IMR-90 (cell line): ENCODE measurements at regions not wholly inside any gene's neighbourhood (a gene's known extent, or its start where the extent isn't known, plus 50 kb on each side); places are given as distances from the start of the nearest gene placed in this dataset.

Experiments
- ATAC-seq: fragments of 200-7000 bp; cut with Tn5 transposase; 2 replicates; pipeline ENCODE4 v1.9.1; 2020; ENCODE audit warnings: low read depth, mild to moderate bottlenecking, moderate library complexity
- BruUV-seq: library from RNA; stranded (reverse); fragments of 400-500 nt; replicated peaks from 2 replicates; lab custom pipeline; 2021; lab: Mats Ljungman, UMichigan
- CTCF ChIA-PET: fragments of 300-600 bp; formaldehyde crosslinking; extraction: SDS; loops from one replicate; lab custom pipeline; 2021; ENCODE audit warnings: antibody characterized with exemption; lab: Yijun Ruan, JAX
- POLR2A ChIA-PET: fragments of 300-600 bp; sonication (Branson Sonifier 250); formaldehyde crosslinking; loops from one replicate; lab custom pipeline; 2022; ENCODE audit warnings: antibody characterized with exemption; ENCODE audit not compliant: unreplicated experiment; lab: Charles Lee
- DNase-seq: peaks from one replicate; pipeline ENCODE4 v3.0.0; 2013
- H2AFZ ChIP-seq: replicated peaks from 2 replicates; pipeline ENCODE3; 2013; ENCODE audit warnings: low read length, mild to moderate bottlenecking; ENCODE audit not compliant: poor library complexity
- H2AK5ac ChIP-seq: 2 replicates; pipeline ENCODE4 v1.6.1; 2013; ENCODE audit warnings: low read depth, low read length, inconsistent platforms
- H2AK9ac ChIP-seq: replicated peaks from 2 replicates; pipeline ENCODE3; 2013; ENCODE audit warnings: mild to moderate bottlenecking, low read depth, low read length, moderate library complexity; ENCODE audit not compliant: poor library complexity
- H2BK120ac ChIP-seq: 2 replicates; pipeline ENCODE4 v1.6.1; 2013; ENCODE audit warnings: low read depth, low read length, inconsistent platforms
- H2BK15ac ChIP-seq: 3 replicates; pipeline ENCODE4 v1.6.1; 2013; ENCODE audit warnings: low read depth, low read length, inconsistent platforms
- H2BK20ac ChIP-seq: 2 replicates; pipeline ENCODE4 v1.6.1; 2013; ENCODE audit warnings: low read depth, mild to moderate bottlenecking, inconsistent platforms, low read length, moderate library complexity
- H2BK5ac ChIP-seq: 2 replicates; pipeline ENCODE4 v1.6.1; 2013; ENCODE audit warnings: mild to moderate bottlenecking, low read depth, low read length, inconsistent platforms; ENCODE audit not compliant: poor library complexity, severe bottlenecking
- H3K14ac ChIP-seq: replicated peaks from 2 replicates; pipeline ENCODE4 v1.6.1; 2013; ENCODE audit warnings: low read depth, low read length, inconsistent platforms
- H3K18ac ChIP-seq: 2 replicates; pipeline ENCODE4 v1.6.1; 2013; ENCODE audit warnings: low read depth, low read length, control low read depth
- H3K23ac ChIP-seq: 2 replicates; pipeline ENCODE4 v1.6.1; 2013; ENCODE audit warnings: low read depth, low read length, inconsistent platforms
- H3K27ac ChIP-seq: 2 replicates; pipeline ENCODE4 v1.5.1; 2013; ENCODE audit warnings: mild to moderate bottlenecking, control low read depth, low read length; ENCODE audit not compliant: insufficient read depth
- H3K27me3 ChIP-seq: 2 replicates; pipeline ENCODE4 v1.6.1; 2013; ENCODE audit warnings: low read length; ENCODE audit not compliant: control insufficient read depth, insufficient read depth
- H3K36me3 ChIP-seq: 2 replicates; pipeline ENCODE4 v1.6.1; 2013; ENCODE audit warnings: low read length, mixed read lengths; ENCODE audit not compliant: control insufficient read depth, insufficient read depth
- H3K4ac ChIP-seq: 2 replicates; pipeline ENCODE4 v1.6.1; 2013; ENCODE audit warnings: low read depth, low read length, inconsistent platforms
- H3K4me1 ChIP-seq: 2 replicates; pipeline ENCODE4 v1.6.1; 2013; ENCODE audit warnings: low read length, mixed read lengths; ENCODE audit not compliant: control insufficient read depth, insufficient read depth
- H3K4me2 ChIP-seq: 2 replicates; pipeline ENCODE4 v1.6.1; 2013; ENCODE audit warnings: low read depth, mild to moderate bottlenecking, control low read depth, low read length, moderate library complexity
- H3K4me3 ChIP-seq: 2 replicates; pipeline ENCODE4 v1.5.1; 2013; ENCODE audit warnings: low read depth, mild to moderate bottlenecking, control low read depth, low read length, moderate library complexity; ENCODE audit not compliant: insufficient read depth
- H3K56ac ChIP-seq: 2 replicates; pipeline ENCODE4 v1.6.1; 2013; ENCODE audit warnings: low read length, inconsistent platforms; ENCODE audit not compliant: insufficient read depth; ENCODE audit errors: extremely low read depth
- H3K79me1 ChIP-seq, 2 experiments: 2 replicates each; pipeline ENCODE4 v1.6.1; 2013; ENCODE audit warnings: low read length in 2 of 2, inconsistent platforms in 1 of 2, low read depth in 1 of 2
- H3K9ac ChIP-seq: 2 replicates; pipeline ENCODE4 v1.6.1; 2013; ENCODE audit warnings: low read depth, low read length, control low read depth
- H3K9me1 ChIP-seq: 2 replicates; pipeline ENCODE4 v1.6.1; 2013; ENCODE audit warnings: low read length, inconsistent platforms; ENCODE audit not compliant: insufficient read depth
- H3K9me3 ChIP-seq: 2 replicates; pipeline ENCODE4 v1.6.1; 2013; ENCODE audit warnings: low read length; ENCODE audit not compliant: control insufficient read depth, insufficient read depth
- H4K20me1 ChIP-seq: 2 replicates; pipeline ENCODE4 v1.6.1; 2013; ENCODE audit warnings: low read length, inconsistent platforms; ENCODE audit not compliant: insufficient read depth
- H4K5ac ChIP-seq: 2 replicates; pipeline ENCODE4 v1.6.1; 2013; ENCODE audit warnings: mild to moderate bottlenecking, low read depth, low read length, control low read depth
- H4K8ac ChIP-seq, 2 experiments: 2 replicates each; pipeline ENCODE4 v1.6.1; 2013; ENCODE audit warnings: low read depth in 2 of 2, low read length in 2 of 2, control low read depth in 1 of 2, inconsistent platforms in 1 of 2
- H4K91ac ChIP-seq: 2 replicates; pipeline ENCODE4 v1.6.1; 2013; ENCODE audit warnings: low read depth, low read length, inconsistent platforms; ENCODE audit not compliant: insufficient read depth
- CEBPB ChIP-seq: IDR thresholded peaks from 2 replicates; pipeline ENCODE4 v1.6.1; 2012; ENCODE audit warnings: low read depth, low read length, improper control_type of control experiment
- CHD1 ChIP-seq: IDR thresholded peaks from 2 replicates; pipeline ENCODE4 v1.6.1; 2012; ENCODE audit warnings: low read depth, low read length, improper control_type of control experiment
- CTCF ChIP-seq: conservative IDR thresholded peaks from 2 replicates; pipeline ENCODE4 v1.5.1; 2012; ENCODE audit warnings: mild to moderate bottlenecking, low read depth, low read length, improper control_type of control experiment
- ELK1 ChIP-seq: fragments of 150-350 bp; IDR thresholded peaks from 2 replicates; pipeline ENCODE4 v1.6.1; 2016; ENCODE audit warnings: low read depth, mild to moderate bottlenecking, low read length, moderate library complexity, borderline replicate concordance
- MAFK ChIP-seq: IDR thresholded peaks from 2 replicates; pipeline ENCODE4 v1.6.1; 2012; ENCODE audit warnings: low read depth, low read length, improper control_type of control experiment
- MAZ ChIP-seq: IDR thresholded peaks from 2 replicates; pipeline ENCODE4 v1.6.1; 2012; ENCODE audit warnings: low read depth, mild to moderate bottlenecking, low read length, improper control_type of control experiment, moderate library complexity, borderline replicate concordance
- MXI1 ChIP-seq: IDR thresholded peaks from 2 replicates; pipeline ENCODE4 v1.6.1; 2012; ENCODE audit warnings: low read depth, mild to moderate bottlenecking, low read length, moderate library complexity, borderline replicate concordance
- POLR2A ChIP-seq: IDR thresholded peaks from 2 replicates; pipeline ENCODE4 v1.6.1; 2012; ENCODE audit warnings: mild to moderate bottlenecking, low read depth, low read length
- RAD21 ChIP-seq: IDR thresholded peaks from 2 replicates; pipeline ENCODE4 v1.6.1; 2012; ENCODE audit warnings: low read length, improper control_type of control experiment
- RCOR1 ChIP-seq: IDR thresholded peaks from 2 replicates; pipeline ENCODE4 v1.6.1; 2012; ENCODE audit warnings: mild to moderate bottlenecking, low read length, improper control_type of control experiment; ENCODE audit not compliant: insufficient replicate concordance
- dilution Hi-C: fragments of 300-500 bp; cut with HindIII; formaldehyde crosslinking; loops from one replicate; pipeline ENCODE4 v1.14.3; 2018; ENCODE audit warnings: low sequenced_read_pairs; ENCODE audit not compliant: unreplicated experiment
- in situ Hi-C: fragments of 300-500 bp; cut with MboI; formaldehyde crosslinking; loops from 3 replicates; pipeline ENCODE4 v1.14.3; 2019; ENCODE audit warnings: low sequenced_read_pairs, inconsistent platforms, mixed read lengths
- intact Hi-C: fragments of 100-400 bp; cut with micrococcal nuclease; formaldehyde crosslinking; loops from 2 replicates; pipeline ENCODE4 v1.10.0; 2022

- TF ChIP-seq MAFK = no peak
- no peak for TF ChIP-seq MAZ
- no peak for TF ChIP-seq CHD1
- TF ChIP-seq CEBPB = no peak
- no peak for TF ChIP-seq RAD21
- no peak for TF ChIP-seq RCOR1
- TF ChIP-seq CTCF = no peak
- no peak for TF ChIP-seq MXI1
- TF ChIP-seq ELK1 = no peak
- no peak for TF ChIP-seq POLR2A
- H4K8ac ChIP-seq = no peak overlapping the region
- in situ Hi-C loops = no loop called here
These were observed 187.3 kb downstream of the C12orf50 start for GRCh38 chr12:87841935-87842334.

More at GRCh38 chr12:87841935-87842334, 187.3 kb downstream of the C12orf50 start:
- no peaks in the 10 kb centered on the region for H3K9me3 ChIP-seq
- ATAC-seq = no peak
- no peak overlapping the region for H2AK5ac ChIP-seq
- no peak overlapping the region for H3K56ac ChIP-seq
- H3K14ac ChIP-seq = no peak overlapping the region
- ChIA-PET POLR2A (no interaction called here), CTCF (interaction anchor here (0.6 kb wide), 1 partner anchor 518 kb away, joined by 3 read pairs; no protein-coding TSS in a partner anchor)
- H3K4me1 ChIP-seq = no peaks in the 10 kb centered on the region; the same call in 1 of the 2 replicates
- no peaks in the 10 kb centered on the region for H3K79me1 ChIP-seq
- no peak overlapping the region for H3K4ac ChIP-seq
- no peak overlapping the region for H2BK5ac ChIP-seq
- intact Hi-C loops = loop anchor here (10.0 kb wide), 1 partner anchor 337 kb away; no protein-coding TSS in a partner anchor
- H3K27me3 ChIP-seq = no peaks in the 10 kb centered on the region
- H4K91ac ChIP-seq = no peak overlapping the region
- H2AK9ac ChIP-seq = no peak overlapping the region
- H3K36me3 ChIP-seq = no peaks in the 10 kb centered on the region
- no peak overlapping the region; the same call in 1 of the 2 replicates for H3K18ac ChIP-seq
- no peak overlapping the region; the same call in 1 of the 2 replicates for H4K5ac ChIP-seq
- H2BK15ac ChIP-seq = no peak overlapping the region; the same call in 2 of the 3 replicates
- no peak overlapping the region for H3K4me2 ChIP-seq
- no peak overlapping the region for H2BK20ac ChIP-seq
- H3K23ac ChIP-seq = no peak overlapping the region
- H3K27ac ChIP-seq = no peak overlapping the region
- no peak for DNase-seq
- dilution Hi-C loops = no loop called here
- no peaks in the 10 kb centered on the region for H4K20me1 ChIP-seq
- no peak overlapping the region for H3K9ac ChIP-seq
- no peaks in the 10 kb centered on the region for H3K9me1 ChIP-seq
- no TSS peak for BruUV-seq
- H2BK120ac ChIP-seq = no peak overlapping the region
- no peak overlapping the region for H2AFZ ChIP-seq
- H3K4me3 ChIP-seq = no peak overlapping the region
